ENCODE measurements at regions not wholly inside any gene's neighbourhood (a gene's known extent, or its start where the extent isn't known, plus 50 kb on each side); places are given as distances from the start of the nearest gene placed in this dataset.

DNA sequence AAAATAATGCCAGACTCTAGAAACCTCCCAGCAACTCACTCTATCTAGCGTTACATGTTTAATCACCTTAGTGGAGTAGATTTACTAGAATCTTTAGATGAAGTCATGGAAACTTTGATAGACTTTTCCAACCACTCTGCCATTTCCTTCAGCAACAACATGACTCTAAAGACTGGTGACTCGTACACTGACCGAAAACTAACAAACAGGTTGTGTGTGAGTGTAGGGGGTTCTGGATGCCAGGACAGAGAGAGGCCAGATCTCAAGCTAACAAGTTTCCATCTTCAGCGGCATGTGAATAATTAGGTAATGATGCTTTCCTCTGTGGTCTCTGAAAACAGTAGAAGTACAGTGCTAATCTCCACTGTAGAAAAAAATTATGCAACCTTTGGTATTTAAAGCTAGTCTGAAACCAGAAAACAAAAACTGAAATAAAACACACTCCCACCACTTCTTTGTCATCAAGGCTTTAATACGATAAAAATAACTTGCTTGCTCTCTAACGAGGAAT lies 286.4 kb downstream of the PRDM5 start:
- TF ChIP-seq SMC3 (IDR thresholded peaks at IDR 0.05; ENCODE audit: low read depth, low read length) (no peak), BHLHE40 (IDR thresholded peaks at IDR 0.05; ENCODE audit: low read depth, low read length) (no peak)
- TF ChIP-seq, protein P1, sequence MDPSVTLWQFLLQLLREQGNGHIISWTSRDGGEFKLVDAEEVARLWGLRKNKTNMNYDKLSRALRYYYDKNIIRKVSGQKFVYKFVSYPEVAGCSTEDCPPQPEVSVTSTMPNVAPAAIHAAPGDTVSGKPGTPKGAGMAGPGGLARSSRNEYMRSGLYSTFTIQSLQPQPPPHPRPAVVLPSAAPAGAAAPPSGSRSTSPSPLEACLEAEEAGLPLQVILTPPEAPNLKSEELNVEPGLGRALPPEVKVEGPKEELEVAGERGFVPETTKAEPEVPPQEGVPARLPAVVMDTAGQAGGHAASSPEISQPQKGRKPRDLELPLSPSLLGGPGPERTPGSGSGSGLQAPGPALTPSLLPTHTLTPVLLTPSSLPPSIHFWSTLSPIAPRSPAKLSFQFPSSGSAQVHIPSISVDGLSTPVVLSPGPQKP (IDR thresholded peaks at IDR 0.05; ENCODE audit: borderline replicate concordance, low read depth, low read length): no peak
- Histone ChIP-seq H2AK9ac (replicated peaks; ENCODE audit: low read depth, low read length, poor library complexity) (no peak overlapping the region), H3K4me3 (ENCODE audit: insufficient read depth, low read depth, low read length) (no peak overlapping the region), H3K27me3 (ENCODE audit: control insufficient read depth, insufficient read depth, low read length) (no peaks in the 10 kb centered on the region), H3K56ac (ENCODE audit: extremely low read depth, insufficient read depth, low read length) (no peak overlapping the region), H2BK120ac (ENCODE audit: low read depth, low read length) (no peak overlapping the region), H3K27ac (ENCODE audit: insufficient read depth, low read length) (no peak overlapping the region), H2BK20ac (ENCODE audit: low read depth, low read length) (no peak overlapping the region), H2AFZ (replicated peaks; ENCODE audit: low read length, poor library complexity) (no peak overlapping the region), H2BK5ac (ENCODE audit: low read depth, low read length, poor library complexity, severe bottlenecking) (no peak overlapping the region), H2AK5ac (ENCODE audit: low read depth, low read length) (no peak overlapping the region), H3K14ac (replicated peaks; ENCODE audit: low read depth, low read length) (no peak overlapping the region), H4K8ac (ENCODE audit: low read depth in 2 of 2, low read length in 2 of 2) (no peak overlapping the region), H4K20me1 (ENCODE audit: insufficient read depth, low read length) (no peaks in the 10 kb centered on the region), H4K91ac (ENCODE audit: insufficient read depth, low read depth, low read length) (no peak overlapping the region), H3K23ac (ENCODE audit: low read depth, low read length) (no peak overlapping the region), H2BK15ac (ENCODE audit: low read depth, low read length) (no peak overlapping the region), H4K5ac (ENCODE audit: low read depth, low read length) (no peak overlapping the region), H3K36me3 (ENCODE audit: control insufficient read depth, insufficient read depth, low read length) (no peaks in the 10 kb centered on the region), H3K4me2 (ENCODE audit: low read depth, low read length) (no peak overlapping the region), H3K9me1 (ENCODE audit: insufficient read depth, low read length) (no peaks in the 10 kb centered on the region), H3K9ac (ENCODE audit: low read depth, low read length) (no peak overlapping the region), H3K9me3 (ENCODE audit: control insufficient read depth, insufficient read depth, low read length) (no peaks in the 10 kb centered on the region), H3K18ac (ENCODE audit: low read depth, low read length) (no peak overlapping the region), H3K4me1 (ENCODE audit: control insufficient read depth, insufficient read depth, low read length) (no peaks in the 10 kb centered on the region), H3K4ac (ENCODE audit: low read depth, low read length) (no peak overlapping the region), H3K79me1 (ENCODE audit: low read depth in 1 of 2, low read length in 2 of 2) (no peaks in the 10 kb centered on the region)
- ChIA-PET CTCF (no interaction called here), POLR2A (ENCODE audit: unreplicated experiment) (no interaction called here)
- no peak for DNase-seq
- no peak for ATAC-seq (ENCODE audit: low read depth)
- BruUV-seq (replicated peaks): no TSS peak
- intact Hi-C loops (cut with micrococcal nuclease) (no loop called here), in situ Hi-C loops (cut with MboI; ENCODE audit: low sequenced_read_pairs) (no loop called here), dilution Hi-C loops (cut with HindIII; ENCODE audit: low sequenced_read_pairs, unreplicated experiment) (no loop called here)
- whole genome bisulfite sequencing, 2 experiments (ENCODE audit: extremely low coverage in 2 of 2, insufficient read length in 1 of 2): no CpG with 5 or more reads among the region's 6 CpGs

Data from IMR-90 (cell line).